ENCODE measurements at regions not wholly inside any gene's neighbourhood (a gene's known extent, or its start where the extent isn't known, plus 50 kb on each side); places are given as distances from the start of the nearest gene placed in this dataset.
A peak's percentile ranks its signal among the peaks of the same experiment; 100 is the strongest.

DNA sequence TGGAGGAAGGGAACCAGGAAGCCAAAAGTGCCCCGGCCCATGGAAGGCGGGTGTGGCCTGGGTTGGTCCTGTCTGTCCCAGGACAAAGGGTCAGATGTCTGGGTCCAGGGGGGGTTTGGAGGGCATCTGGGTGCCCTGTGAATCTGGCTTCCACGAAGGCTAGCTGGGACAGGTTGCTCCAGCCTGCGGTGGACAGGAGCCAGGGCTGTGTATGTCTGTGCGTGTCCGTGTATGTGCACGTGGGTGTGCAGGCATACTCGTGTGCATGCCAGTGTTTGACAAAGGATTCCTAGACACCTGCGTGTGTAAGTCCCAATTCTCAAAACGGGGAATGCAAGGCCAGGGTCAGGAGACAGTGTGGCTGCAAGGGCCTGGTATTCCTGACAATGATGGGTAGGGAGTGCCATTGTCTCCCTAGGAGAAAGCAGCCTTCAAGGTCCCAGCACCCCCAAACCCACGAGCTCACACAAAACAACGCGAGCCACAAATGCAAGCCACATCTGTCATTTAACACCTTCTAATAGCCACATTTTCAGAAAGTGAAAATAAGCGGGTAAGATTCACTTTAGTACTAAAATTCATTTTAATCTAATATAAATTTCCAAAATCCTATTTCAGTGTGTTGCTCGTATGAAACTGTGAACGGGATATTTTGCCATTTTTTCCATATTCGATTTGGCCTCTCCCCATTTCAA lies 78.4 kb upstream of the WNT7B start:
- Histone ChIP-seq H3K9ac (ENCODE audit: control insufficient read depth, extremely low read depth, insufficient read depth, low read length) (peak overlapping the region; percentile 89), H3K4me1 (ENCODE audit: control insufficient read depth, extremely low read depth, insufficient read depth, low read length) (peaks cover 73% of the 10 kb centered on the region), H3K27me3 (ENCODE audit: control insufficient read depth, extremely low read depth, insufficient read depth, low read length) (no peaks in the 10 kb centered on the region), H3K36me3 (ENCODE audit: control insufficient read depth in 2 of 2, extremely low read depth in 1 of 2, insufficient read depth in 2 of 2, low read length in 2 of 2) (peaks cover 0 to 1% of the 10 kb centered on the region in 2 experiments), H3K9me1 (ENCODE audit: control insufficient read depth, extremely low read depth, insufficient read depth, low read length) (no peaks in the 10 kb centered on the region), H3K79me2 (ENCODE audit: control insufficient read depth, insufficient read depth, low read length) (peaks cover 77% of the 10 kb centered on the region), H3K4me3 (ENCODE audit: control insufficient read depth in 2 of 3, extremely low read depth in 1 of 3, insufficient read depth in 2 of 3, low read depth in 1 of 3, low read length in 3 of 3) (peak overlapping the region; percentile 66 to 72 (median 69)), H2AFZ (ENCODE audit: control insufficient read depth, low read length) (no peak overlapping the region), H3K4me2 (ENCODE audit: control insufficient read depth, extremely low read depth, insufficient read depth, low read depth, low read length) (peak overlapping the region; percentile 100), H4K20me1 (ENCODE audit: control insufficient read depth, extremely low read depth, insufficient read depth, low read length) (no peaks in the 10 kb centered on the region), H3K27ac (ENCODE audit: control insufficient read depth, insufficient read depth, low read length) (peak overlapping the region; percentile 96), H3K9me3 (ENCODE audit: control insufficient read depth, low read depth, low read length) (no peaks in the 10 kb centered on the region)
- no peak for DNase-seq (ENCODE audit: low read depth, low spot score)
- TF ChIP-seq, protein P1, sequence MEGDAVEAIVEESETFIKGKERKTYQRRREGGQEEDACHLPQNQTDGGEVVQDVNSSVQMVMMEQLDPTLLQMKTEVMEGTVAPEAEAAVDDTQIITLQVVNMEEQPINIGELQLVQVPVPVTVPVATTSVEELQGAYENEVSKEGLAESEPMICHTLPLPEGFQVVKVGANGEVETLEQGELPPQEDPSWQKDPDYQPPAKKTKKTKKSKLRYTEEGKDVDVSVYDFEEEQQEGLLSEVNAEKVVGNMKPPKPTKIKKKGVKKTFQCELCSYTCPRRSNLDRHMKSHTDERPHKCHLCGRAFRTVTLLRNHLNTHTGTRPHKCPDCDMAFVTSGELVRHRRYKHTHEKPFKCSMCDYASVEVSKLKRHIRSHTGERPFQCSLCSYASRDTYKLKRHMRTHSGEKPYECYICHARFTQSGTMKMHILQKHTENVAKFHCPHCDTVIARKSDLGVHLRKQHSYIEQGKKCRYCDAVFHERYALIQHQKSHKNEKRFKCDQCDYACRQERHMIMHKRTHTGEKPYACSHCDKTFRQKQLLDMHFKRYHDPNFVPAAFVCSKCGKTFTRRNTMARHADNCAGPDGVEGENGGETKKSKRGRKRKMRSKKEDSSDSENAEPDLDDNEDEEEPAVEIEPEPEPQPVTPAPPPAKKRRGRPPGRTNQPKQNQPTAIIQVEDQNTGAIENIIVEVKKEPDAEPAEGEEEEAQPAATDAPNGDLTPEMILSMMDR (optimal IDR thresholded peaks at IDR 0.05 in 1 of 3, IDR thresholded peaks at IDR 0.05 in 1 of 3, conservative IDR thresholded peaks at IDR 0.05 in 1 of 3; ENCODE audit: extremely low read depth in 1 of 3, insufficient read depth in 2 of 3, low read length in 3 of 3), result no peak
- no peak for TF ChIP-seq EZH2 (IDR thresholded peaks at IDR 0.05; ENCODE audit: low read length)
- FAIRE-seq, result no peak
- dilution Hi-C loops (cut with MboI; ENCODE audit: extremely low pct_ligation_motif_present, low sequenced_read_pairs), result no loop called here

DNA sequence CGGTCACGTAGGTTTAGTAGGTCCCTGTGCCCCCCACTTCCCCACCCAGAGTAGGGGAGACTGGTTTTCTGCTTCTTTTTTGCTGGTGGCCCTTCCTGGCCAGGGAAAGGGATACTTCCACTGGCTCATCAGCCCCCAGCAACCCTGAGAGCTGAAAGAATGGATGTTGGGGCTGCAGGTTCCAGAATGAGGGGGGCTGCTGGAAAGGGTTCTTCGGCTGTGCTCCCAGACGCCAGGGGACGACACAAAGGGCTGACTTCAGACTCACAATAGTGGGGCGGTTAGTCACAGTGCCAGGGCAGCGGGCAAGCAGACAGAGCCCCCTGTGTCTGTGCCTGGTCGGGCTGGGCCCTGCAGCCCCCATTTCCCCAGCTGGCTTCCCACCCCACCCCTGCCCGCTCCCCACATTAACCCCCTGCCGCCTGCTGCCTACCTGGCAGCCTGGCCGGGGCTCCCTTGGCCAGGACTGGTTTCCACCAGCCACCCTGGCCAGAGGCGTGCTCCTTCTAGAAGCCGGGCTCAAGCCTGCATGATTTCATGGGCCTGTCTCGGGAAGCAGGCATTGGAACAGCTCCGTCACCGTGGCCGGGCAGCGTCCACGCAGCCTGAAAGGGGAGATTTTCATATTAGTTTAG lies 79.1 kb upstream of the WNT7B start:
- Histone ChIP-seq H3K9me3 (ENCODE audit: control insufficient read depth, low read depth, low read length) (no peaks in the 10 kb centered on the region), H3K4me2 (ENCODE audit: control insufficient read depth, extremely low read depth, insufficient read depth, low read depth, low read length) (peak overlapping the region; percentile 100), H3K36me3 (ENCODE audit: control insufficient read depth in 2 of 2, extremely low read depth in 1 of 2, insufficient read depth in 2 of 2, low read length in 2 of 2) (peaks cover 0 to 1% of the 10 kb centered on the region in 2 experiments), H3K9ac (ENCODE audit: control insufficient read depth, extremely low read depth, insufficient read depth, low read length) (peak overlapping the region; percentile 89), H3K4me1 (ENCODE audit: control insufficient read depth, extremely low read depth, insufficient read depth, low read length) (peaks cover 66% of the 10 kb centered on the region), H3K27me3 (ENCODE audit: control insufficient read depth, extremely low read depth, insufficient read depth, low read length) (no peaks in the 10 kb centered on the region), H3K4me3 (ENCODE audit: control insufficient read depth in 2 of 3, extremely low read depth in 1 of 3, insufficient read depth in 2 of 3, low read depth in 1 of 3, low read length in 3 of 3) (peak overlapping the region; percentile 66 to 72 (median 69)), H3K27ac (ENCODE audit: control insufficient read depth, insufficient read depth, low read length) (peak overlapping the region; percentile 96), H4K20me1 (ENCODE audit: control insufficient read depth, extremely low read depth, insufficient read depth, low read length) (no peaks in the 10 kb centered on the region), H3K9me1 (ENCODE audit: control insufficient read depth, extremely low read depth, insufficient read depth, low read length) (no peaks in the 10 kb centered on the region), H3K79me2 (ENCODE audit: control insufficient read depth, insufficient read depth, low read length) (peaks cover 79% of the 10 kb centered on the region), H2AFZ (ENCODE audit: control insufficient read depth, low read length) (no peak overlapping the region)
- DNase-seq (ENCODE audit: low read depth, low spot score) (no peak), FAIRE-seq (no peak)
- dilution Hi-C loops (cut with MboI; ENCODE audit: extremely low pct_ligation_motif_present, low sequenced_read_pairs), result no loop called here
- TF ChIP-seq, protein P1 (optimal IDR thresholded peaks at IDR 0.05 in 1 of 3, IDR thresholded peaks at IDR 0.05 in 1 of 3, conservative IDR thresholded peaks at IDR 0.05 in 1 of 3; ENCODE audit: extremely low read depth in 1 of 3, insufficient read depth in 2 of 3, low read length in 3 of 3), result peak in 1 of 3 experiments; percentile 13
- TF ChIP-seq EZH2 (IDR thresholded peaks at IDR 0.05; ENCODE audit: low read length), result no peak
